ENCODE measurements at regions not wholly inside any gene's neighbourhood (a gene's known extent, or its start where the extent isn't known, plus 50 kb on each side); places are given as distances from the start of the nearest gene placed in this dataset.
A peak's percentile ranks its signal among the peaks of the same experiment; 100 is the strongest.

DNA sequence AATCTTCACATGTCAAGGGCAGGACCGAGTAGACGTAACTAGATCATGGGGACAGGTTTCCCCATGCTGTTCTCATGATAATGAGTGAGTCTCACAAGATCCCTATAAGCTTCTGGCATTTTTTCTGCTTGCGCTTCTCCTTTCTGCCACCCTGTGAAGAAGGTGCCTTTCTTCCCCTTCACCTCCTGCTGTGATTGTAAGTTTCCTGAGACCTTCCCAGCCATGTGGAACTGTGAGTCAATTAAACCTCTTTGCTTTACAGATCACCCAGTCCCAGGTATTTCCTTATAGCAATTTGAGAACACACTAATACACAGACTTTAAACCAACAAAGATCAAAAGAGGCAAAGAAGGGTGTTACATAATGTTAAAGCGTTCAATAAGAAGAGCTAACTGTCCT lies 156.6 kb upstream of the UBE2E2 start:
- DNase-seq (ENCODE audit: low read depth in 2 of 2) = no peak

- DNase-seq (ENCODE audit: low read depth in 2 of 2) = peak in 1 of 2 donors; percentile 5
These were observed 151.6 kb upstream of the UBE2E2 start for GRCh38 chr3:23051240-23052140.

DNA sequence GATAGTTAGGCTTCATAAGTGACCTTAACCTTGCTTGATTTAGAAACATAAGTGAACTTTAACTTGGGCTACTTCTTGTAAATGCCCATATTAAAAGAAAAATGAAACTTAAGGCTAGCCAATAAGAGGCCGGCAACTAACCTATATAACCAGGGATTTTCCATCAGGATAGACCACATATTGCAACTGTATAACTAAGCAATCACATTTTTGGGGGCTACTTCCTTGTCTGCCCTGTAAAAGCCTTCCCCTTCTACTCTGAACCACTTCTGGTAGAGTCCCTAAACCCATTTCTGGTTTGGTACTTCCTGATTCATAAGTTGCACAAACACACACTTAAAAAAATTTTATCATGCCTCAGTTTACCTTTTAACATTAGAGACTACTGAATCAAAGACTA lies 150.9 kb upstream of the UBE2E2 start:
- DNase-seq (ENCODE audit: low read depth in 2 of 2) = no peak

DNA sequence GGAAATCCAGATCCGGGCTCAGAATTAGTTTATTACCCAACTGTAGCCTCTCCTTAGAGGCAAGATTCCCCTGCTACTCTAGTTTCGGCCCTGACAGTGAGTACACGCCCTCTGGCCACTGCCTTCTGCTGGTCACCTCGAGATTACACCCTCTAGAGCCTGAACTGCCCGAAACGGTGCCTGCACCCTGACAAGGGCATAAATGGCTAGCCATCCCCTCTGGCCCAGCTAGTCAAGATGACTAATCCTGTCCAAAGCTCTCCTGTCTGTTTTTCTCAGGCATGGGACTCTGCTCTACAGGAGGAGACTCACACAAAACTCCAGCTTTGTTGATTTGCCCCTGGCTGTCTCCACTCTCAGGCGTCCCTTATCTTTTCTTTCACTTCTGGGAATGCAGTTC lies 150.5 kb upstream of the UBE2E2 start:
- DNase-seq (ENCODE audit: low read depth in 2 of 2) = no peak

GRCh38 chr3:23055733-23056376 lies 147.3 kb upstream of the UBE2E2 start:
- DNase-seq (ENCODE audit: low read depth in 2 of 2) = peak in 1 of 2 donors; percentile 25

- no peak for DNase-seq (ENCODE audit: low read depth in 2 of 2)
These were observed 140.5 kb upstream of the UBE2E2 start for GRCh38 chr3:23062582-23062981.

DNA sequence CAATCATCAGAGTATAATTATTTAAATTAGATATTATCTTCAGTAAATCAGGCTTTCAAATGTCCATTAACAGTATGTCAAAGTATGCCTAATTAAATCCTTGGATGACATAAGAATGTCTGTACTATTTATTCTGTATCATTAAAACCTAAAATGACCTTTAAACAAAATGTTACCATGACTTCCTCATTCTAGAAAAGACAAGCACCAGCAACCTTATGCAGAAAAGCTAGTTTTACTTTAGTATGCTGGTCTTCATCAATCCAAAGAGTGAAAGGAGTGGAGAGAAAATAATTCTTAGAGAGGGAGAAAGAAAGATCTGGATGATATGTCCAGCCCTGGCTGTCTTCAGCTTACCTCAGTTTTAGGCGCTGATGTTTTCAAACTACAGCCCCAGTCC lies 140.1 kb upstream of the UBE2E2 start:
- no peak for DNase-seq (ENCODE audit: low read depth in 2 of 2)

- no peak for DNase-seq (ENCODE audit: low read depth in 2 of 2)
These were observed 136.0 kb upstream of the UBE2E2 start for GRCh38 chr3:23067116-23067515.

DNA sequence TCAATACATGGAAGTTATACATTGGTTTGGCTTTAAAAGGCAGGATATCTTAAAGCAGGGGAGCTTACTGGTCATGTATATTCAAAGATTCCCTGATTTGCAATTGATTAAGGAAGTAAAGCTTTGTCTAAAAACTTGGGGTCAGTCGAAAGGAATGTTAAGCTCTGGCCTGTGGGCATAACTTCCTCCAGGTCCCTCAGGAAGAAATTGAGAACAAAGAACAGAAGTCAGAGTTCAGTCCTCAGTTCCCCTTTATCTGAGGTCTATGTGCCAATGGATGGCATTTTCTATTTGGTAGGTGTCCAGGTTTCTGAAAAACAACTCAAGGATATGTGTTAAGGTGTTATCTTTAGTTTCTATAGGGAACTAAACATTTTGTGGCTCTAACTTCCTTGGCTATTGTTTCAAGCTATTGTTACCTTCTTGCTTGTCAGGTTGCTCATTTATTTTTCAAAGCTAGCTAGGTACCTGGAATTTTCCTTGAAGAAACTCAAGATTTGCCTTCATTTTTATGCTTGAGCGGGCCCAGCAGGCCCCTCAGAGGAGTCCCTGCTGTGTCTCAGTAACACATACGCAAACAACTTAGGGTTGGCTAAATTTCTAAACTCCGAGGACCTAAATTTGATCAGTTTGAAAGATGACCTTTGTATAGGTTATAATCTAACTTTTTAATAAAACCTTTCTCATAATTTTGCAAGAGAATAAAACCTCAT lies 135.0 kb upstream of the UBE2E2 start:
- no peak for DNase-seq (ENCODE audit: low read depth in 2 of 2)

- DNase-seq (ENCODE audit: low read depth in 2 of 2) = no peak
These were observed 131.8 kb upstream of the UBE2E2 start for GRCh38 chr3:23071296-23071695.

DNA sequence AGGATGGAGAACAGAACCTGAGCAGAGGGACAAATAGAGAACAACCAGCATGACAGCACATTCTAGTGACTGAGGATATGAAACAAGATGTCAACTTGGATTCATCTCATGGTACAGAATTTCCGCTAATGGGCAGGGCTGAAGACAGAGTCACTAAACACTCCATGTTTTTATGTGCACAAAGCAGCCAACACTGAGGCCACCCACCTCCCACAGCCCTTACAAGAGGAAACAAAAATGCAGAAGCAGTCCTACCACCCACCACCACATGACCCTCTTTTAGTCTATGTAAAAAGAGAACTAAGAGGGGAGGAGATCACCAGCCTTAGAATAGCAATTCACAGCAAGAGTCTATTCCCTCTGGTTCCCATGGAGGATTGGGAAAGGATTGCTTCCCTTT lies 131.4 kb upstream of the UBE2E2 start:
- DNase-seq (ENCODE audit: low read depth in 2 of 2) = no peak

- no peak for DNase-seq (ENCODE audit: low read depth in 2 of 2)
These were observed 130.4 kb upstream of the UBE2E2 start for GRCh38 chr3:23072693-23073092.

- DNase-seq (ENCODE audit: low read depth in 2 of 2) = no peak
These were observed 129.3 kb upstream of the UBE2E2 start for GRCh38 chr3:23073724-23074305.

DNA sequence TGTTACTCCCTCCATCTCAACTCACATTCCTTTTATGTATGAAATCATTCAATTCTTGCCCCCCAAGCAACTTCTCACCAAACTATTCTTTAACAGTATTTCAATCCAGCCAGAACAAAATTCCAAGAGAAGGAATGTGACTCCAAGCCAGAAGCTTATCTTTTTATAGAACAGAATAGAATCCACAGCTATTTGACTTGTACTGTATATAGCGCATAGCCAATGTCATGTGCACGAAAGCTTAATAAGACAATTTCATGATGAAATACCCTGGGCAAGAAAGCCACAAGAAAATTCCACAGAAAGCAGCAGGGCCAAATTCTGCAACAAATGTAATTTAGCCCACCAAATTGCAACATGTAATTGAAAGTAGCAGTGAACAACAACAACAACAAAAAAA lies 127.6 kb upstream of the UBE2E2 start:
- no peak for DNase-seq (ENCODE audit: low read depth in 2 of 2)

GRCh38 chr3:23076437-23076836 lies 126.7 kb upstream of the UBE2E2 start:
- DNase-seq (ENCODE audit: low read depth in 2 of 2) = no peak

DNA sequence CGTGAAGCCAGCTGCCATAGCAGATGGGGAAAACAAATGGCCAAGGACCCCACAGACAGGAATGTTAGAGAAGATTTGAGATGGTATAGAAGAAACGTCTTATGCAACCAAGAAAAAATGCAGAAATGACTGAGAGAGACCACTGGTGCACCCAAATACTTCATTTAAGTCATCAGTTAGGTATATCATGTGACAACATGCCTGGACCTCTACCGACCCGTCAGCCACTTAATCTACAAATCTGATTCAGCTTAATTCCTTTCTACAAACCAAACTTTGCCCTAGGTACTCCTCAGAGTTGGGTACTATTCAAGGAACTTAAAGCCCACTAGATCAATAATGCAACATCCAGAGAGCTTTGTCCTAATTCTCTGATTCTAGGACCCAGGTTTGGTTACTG lies 126.0 kb upstream of the UBE2E2 start:
- no peak for DNase-seq (ENCODE audit: low read depth in 2 of 2)

- no peak for DNase-seq (ENCODE audit: low read depth in 2 of 2)
These were observed 124.4 kb upstream of the UBE2E2 start for GRCh38 chr3:23078735-23079134.

DNA sequence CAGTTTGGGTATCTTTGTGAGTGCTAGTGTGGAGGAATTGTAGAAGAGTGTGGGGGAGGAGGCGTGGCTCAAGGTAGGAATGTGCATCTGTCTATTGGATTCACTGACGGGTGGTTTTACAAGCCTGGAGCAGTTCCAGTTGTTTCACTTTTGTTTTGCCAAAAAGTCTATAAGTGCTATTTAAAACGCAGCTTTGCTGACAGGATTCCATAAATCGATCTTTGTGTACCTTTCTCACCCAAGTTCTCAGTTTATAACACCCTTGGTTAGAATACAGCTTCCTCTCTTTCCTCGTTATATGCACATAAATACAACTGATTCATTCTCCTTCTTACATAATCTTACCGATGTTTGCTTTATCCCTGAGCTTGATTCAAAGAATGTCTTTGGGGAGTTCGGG lies 123.2 kb upstream of the UBE2E2 start:
- no peak for DNase-seq (ENCODE audit: low read depth in 2 of 2)

DNA sequence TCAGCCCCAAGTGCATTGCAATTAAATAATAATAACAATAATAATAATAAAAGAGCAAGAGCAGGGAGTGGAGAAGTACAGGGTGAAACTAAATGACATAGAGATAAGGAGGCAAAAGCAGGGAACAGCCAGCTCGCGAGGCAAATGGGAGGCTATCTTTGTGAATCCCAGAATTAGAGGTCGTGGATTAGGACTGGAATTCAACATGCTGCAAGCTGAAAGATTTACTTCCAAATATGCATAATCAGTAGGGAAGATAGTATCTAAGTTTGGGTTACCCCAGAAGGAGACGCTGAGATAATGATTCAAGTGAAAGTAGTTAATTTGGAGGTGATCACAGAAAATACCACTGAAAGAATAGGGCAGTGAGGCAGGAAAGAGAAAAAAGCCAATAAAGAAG lies 119.4 kb upstream of the UBE2E2 start:
- no peak for DNase-seq (ENCODE audit: low read depth in 2 of 2)

GRCh38 chr3:23084367-23084766 lies 118.8 kb upstream of the UBE2E2 start:
- no peak for DNase-seq (ENCODE audit: low read depth in 2 of 2)

DNA sequence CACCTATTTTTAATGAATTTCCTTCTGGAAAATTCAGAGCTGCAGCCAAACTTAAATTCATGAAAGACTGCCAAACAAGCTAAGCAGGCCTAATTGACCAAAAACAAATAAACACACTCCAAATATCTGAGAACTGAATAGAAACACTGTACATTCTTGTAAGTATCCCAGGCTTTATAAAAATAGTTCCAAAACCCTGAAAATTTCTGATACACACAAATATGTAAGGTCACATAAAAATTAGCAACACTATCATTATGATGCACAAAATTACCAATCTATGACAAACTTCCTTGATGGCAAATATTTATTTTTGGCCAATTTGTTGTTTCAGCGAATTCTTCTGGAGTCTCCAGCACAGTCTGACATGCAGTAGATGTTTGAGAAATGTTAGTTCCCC lies 117.9 kb upstream of the UBE2E2 start:
- no peak for DNase-seq (ENCODE audit: low read depth in 2 of 2)

DNA sequence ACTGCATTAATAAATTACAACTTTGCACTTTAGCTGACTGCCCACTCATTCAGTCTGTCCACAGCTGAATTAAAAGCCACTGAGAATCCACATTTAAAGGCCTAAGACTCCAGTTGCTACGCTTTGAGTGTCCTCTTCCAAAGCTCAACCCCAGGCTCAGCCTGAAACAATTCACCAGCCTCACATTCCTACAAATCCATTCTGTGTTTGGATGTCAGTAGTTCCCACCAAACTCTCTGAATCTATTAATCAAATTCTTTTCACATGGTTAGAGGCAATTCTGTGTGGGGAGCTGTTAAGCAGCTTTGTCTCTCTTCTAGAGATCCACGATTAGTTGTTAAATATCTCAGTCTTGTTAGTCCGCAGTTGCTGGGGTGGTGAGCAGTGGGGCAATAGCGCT lies 116.8 kb upstream of the UBE2E2 start:
- DNase-seq (ENCODE audit: low read depth in 2 of 2) = no peak
